ENCODE measurements at regions not wholly inside any gene's neighbourhood (a gene's known extent, or its start where the extent isn't known, plus 50 kb on each side); places are given as distances from the start of the nearest gene placed in this dataset.

GRCh38 chr12:126591533-126591932 lies 1526.3 kb downstream of the AACS start:
- no peak for TF ChIP-seq MXI1 (conservative IDR thresholded peaks at IDR 0.05; ENCODE audit: poor library complexity, severe bottlenecking)
- no peak for TF ChIP-seq EZH2 (IDR thresholded peaks at IDR 0.05; ENCODE audit: borderline replicate concordance, insufficient read depth, low read length, poor library complexity, severe bottlenecking)
- TF ChIP-seq POLR2AphosphoS5 (IDR thresholded peaks at IDR 0.05), result no peak
- TF ChIP-seq CTCF (IDR thresholded peaks at IDR 0.05; ENCODE audit: poor library complexity, severe bottlenecking), result no peak
- no peak for TF ChIP-seq EP300 (conservative IDR thresholded peaks at IDR 0.05; ENCODE audit: poor library complexity, severe bottlenecking)
- TF ChIP-seq RAD21 (conservative IDR thresholded peaks at IDR 0.05), result no peak
- no peak for TF ChIP-seq REST (IDR thresholded peaks at IDR 0.05; ENCODE audit: borderline replicate concordance)
- no peak for TF ChIP-seq SMC3 (conservative IDR thresholded peaks at IDR 0.05; ENCODE audit: poor library complexity)
